ENCODE measurements at regions not wholly inside any gene's neighbourhood (a gene's known extent, or its start where the extent isn't known, plus 50 kb on each side); places are given as distances from the start of the nearest gene placed in this dataset.

DNA sequence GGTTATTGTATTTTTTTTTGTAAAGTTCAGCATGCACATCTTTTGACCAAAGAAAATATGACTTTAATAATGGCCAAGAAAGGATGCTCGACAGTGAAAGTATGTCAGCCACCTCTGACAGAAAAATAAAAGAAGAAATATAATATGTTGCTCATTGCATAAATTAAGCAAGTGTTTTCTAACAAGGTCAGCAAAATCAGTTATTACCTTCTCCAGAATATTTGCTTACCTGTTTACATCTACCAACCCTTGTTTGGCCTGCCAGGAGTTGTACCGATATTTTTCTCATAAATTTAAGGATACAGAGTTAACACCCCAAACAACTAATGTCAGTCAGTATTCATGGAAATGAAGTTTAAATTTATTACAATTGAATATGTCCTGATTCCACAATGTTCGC is 685.4 kb downstream of the PLA2G4A start:
- DNase-seq (ENCODE audit: low spot score) (no peak), ATAC-seq (ENCODE audit: low FRiP score) (no peak)
- TF ChIP-seq, protein P1, sequence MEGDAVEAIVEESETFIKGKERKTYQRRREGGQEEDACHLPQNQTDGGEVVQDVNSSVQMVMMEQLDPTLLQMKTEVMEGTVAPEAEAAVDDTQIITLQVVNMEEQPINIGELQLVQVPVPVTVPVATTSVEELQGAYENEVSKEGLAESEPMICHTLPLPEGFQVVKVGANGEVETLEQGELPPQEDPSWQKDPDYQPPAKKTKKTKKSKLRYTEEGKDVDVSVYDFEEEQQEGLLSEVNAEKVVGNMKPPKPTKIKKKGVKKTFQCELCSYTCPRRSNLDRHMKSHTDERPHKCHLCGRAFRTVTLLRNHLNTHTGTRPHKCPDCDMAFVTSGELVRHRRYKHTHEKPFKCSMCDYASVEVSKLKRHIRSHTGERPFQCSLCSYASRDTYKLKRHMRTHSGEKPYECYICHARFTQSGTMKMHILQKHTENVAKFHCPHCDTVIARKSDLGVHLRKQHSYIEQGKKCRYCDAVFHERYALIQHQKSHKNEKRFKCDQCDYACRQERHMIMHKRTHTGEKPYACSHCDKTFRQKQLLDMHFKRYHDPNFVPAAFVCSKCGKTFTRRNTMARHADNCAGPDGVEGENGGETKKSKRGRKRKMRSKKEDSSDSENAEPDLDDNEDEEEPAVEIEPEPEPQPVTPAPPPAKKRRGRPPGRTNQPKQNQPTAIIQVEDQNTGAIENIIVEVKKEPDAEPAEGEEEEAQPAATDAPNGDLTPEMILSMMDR (IDR thresholded peaks at IDR 0.05) = no peak

DNA sequence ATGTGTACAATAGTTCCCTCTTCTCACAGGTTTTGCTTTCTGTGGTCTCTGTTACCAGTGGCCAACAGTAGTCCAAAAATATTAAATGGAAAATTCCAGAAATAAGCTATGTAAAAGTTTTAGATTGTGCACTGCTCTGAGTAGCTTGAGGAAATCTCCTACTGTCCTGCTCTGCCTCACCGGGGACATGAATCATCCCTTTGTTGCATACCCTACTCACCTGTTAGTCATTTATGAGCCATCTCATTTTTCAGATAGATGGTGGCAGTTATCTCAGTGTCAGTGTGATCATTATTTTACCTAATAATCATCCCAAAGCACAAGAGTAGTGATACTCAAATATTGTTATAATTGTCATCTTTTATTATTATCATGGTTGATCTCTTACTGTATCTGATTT is 688.1 kb downstream of the PLA2G4A start:
- no peak for DNase-seq (ENCODE audit: low spot score)
- TF ChIP-seq, protein P1 (IDR thresholded peaks at IDR 0.05) = no peak

DNA sequence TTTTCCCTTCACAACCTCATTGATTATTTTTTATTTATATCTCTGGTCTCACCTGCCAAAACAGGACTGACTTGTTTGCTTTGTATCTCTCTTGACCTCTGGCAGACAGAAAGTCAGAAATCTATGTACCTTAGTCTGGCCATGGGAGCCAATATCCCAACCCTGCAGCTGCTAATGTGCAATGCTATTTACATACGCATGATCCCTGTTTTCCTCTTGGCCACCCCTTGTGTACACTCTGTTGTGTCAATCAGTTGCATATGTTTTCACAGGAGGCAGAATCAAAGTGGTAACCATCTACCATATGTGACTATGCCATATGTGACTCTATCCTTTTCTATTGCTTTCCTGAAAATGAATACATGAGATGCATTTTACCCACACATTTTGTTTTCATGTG is 688.8 kb downstream of the PLA2G4A start:
- DNase-seq (ENCODE audit: low spot score) (no peak), ATAC-seq (ENCODE audit: low FRiP score) (no peak)
- TF ChIP-seq, protein P1 (IDR thresholded peaks at IDR 0.05) = no peak

More for the DNA sequence above, 688.1 kb downstream of the PLA2G4A start:
- no peak for ATAC-seq (ENCODE audit: low FRiP score)

DNA sequence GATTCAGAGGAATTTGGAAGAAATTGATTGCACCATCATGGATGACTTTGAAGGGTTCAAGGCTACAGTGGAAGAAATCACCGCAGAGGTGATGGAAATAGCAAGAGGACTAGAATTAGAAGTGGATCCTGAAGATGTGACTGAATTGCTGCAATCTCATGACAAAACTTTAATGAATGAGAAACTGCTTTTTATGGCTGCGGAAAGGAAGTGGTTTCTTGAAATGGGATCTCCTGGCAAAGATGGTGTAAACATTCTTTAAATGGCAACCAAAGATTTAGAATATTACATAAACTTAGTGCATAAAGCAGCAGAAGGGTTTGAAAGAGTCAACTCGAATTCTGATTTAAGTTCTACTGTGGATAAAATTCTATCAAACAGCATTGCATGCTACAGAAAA is 698.6 kb downstream of the PLA2G4A start:
- DNase-seq (ENCODE audit: low spot score) (no peak), ATAC-seq (ENCODE audit: low FRiP score) (no peak)
- TF ChIP-seq, protein P1 (IDR thresholded peaks at IDR 0.05) = no peak

DNA sequence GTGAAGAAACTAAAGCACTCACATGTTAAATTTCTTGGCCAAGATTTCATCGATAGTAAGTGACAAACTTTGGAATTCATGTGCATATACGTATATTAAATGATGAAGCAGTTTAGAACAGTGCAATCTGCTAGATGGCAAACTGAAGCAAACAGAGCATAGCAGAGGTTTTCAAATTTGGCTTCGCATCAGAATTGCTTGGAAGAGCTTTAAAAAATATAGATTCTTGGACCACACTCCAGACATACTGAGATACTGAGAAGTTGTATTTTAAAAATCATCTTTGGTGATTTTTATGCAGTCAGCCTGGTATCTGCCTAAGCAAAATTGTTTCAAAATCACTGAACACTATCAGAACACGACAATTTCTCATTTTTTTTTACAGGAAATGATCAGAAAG is 709.2 kb downstream of the PLA2G4A start:
- TF ChIP-seq, protein P1 (IDR thresholded peaks at IDR 0.05) = no peak
- DNase-seq (ENCODE audit: low spot score) (no peak), ATAC-seq (ENCODE audit: low FRiP score) (no peak)

DNA sequence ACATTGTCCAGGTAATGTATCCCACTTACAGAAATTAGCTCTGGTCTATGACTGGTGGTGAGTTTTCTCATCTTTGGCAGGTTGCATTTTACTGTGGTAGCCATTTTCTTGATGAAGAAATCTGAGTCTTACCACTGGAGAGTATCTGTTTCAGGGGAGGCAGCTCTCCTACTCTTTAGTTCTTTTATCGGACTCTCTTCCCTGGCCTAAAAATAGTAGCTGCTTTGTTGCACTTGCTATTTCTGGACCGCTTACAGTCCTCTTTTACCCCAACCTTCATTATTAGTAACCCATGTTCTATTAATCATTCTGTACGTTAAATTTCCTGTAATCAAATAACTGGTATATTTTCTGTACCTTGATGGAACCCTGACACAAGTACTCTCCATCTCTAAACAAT is 720.8 kb downstream of the PLA2G4A start:
- DNase-seq (ENCODE audit: low spot score) (no peak), ATAC-seq (ENCODE audit: low FRiP score) (no peak)
- TF ChIP-seq, protein P1 (IDR thresholded peaks at IDR 0.05) = no peak

DNA sequence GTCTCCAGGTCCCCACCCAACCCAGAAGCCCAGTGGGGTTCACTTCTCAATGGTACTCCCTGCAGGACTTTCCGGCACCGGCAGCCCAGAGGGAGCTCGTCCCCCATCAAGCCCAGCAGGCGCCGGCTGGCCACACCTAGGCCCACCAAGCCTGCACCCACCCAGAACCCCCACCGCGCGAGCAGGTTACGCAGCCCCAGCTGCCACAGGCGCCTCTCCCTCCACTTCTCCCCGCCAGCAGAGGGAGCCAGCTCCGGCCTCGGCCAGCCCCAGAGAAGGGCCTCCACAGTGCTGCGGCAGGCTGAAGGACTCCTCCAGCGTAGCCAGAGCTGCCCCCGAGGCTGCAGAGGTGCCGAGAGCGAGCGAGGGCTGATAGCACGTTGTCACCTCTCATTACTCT is 722.3 kb downstream of the PLA2G4A start:
- TF ChIP-seq, protein P1 (IDR thresholded peaks at IDR 0.05) = no peak
- no peak for DNase-seq (ENCODE audit: low spot score)
- ATAC-seq (ENCODE audit: low FRiP score) = no peak

Data from omental fat pad (tissue), 3 donors.